ENCODE measurements at regions not wholly inside any gene's neighbourhood (a gene's known extent, or its start where the extent isn't known, plus 50 kb on each side); places are given as distances from the start of the nearest gene placed in this dataset.

DNA sequence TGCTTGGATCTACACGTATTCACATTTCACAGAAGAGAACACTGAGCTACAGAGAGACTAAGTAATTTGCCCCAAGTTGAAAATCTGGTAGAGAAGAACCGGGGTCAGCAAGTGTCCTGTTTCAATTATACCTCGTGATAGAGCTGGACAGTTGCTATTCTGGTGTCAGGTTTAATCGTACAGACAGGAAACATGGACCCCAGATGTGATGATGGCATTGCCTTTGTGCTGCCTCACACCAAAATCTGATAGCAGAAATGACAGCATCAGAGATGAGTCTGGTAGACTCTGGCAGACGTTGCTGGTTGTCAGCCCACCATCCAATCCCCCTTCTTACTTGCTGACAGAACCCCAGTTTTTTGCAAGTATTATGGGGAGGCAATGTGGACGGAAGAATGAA lies 112.1 kb upstream of the FOXF1 start:
- no peak for DNase-seq
- no peak overlapping the region for H3K27ac Mint-ChIP-seq (ENCODE audit: unreplicated experiment)
- no peak overlapping the region for H3K4me3 Mint-ChIP-seq (ENCODE audit: unreplicated experiment)
- peaks cover 2% of the 10 kb centered on the region for H3K9me3 Mint-ChIP-seq (ENCODE audit: unreplicated experiment)
- peaks cover 4% of the 10 kb centered on the region for H3K27me3 Mint-ChIP-seq (ENCODE audit: unreplicated experiment)
- no peaks in the 10 kb centered on the region for H3K4me1 Mint-ChIP-seq (ENCODE audit: low read depth, unreplicated experiment)
- no peaks in the 10 kb centered on the region for H3K36me3 Mint-ChIP-seq (ENCODE audit: unreplicated experiment)
- TF ChIP-seq CTCF (IDR thresholded peaks at IDR 0.05; ENCODE audit: partially characterized antibody, unreplicated experiment) = no peak

GRCh38 chr16:86398622-86399021 lies 111.7 kb upstream of the FOXF1 start:
- no peak for DNase-seq
- no peaks in the 10 kb centered on the region for H3K36me3 Mint-ChIP-seq (ENCODE audit: unreplicated experiment)
- H3K4me3 Mint-ChIP-seq (ENCODE audit: unreplicated experiment) = no peak overlapping the region
- H3K9me3 Mint-ChIP-seq (ENCODE audit: unreplicated experiment) = peaks cover 2% of the 10 kb centered on the region
- H3K4me1 Mint-ChIP-seq (ENCODE audit: low read depth, unreplicated experiment) = no peaks in the 10 kb centered on the region
- no peak for TF ChIP-seq CTCF (IDR thresholded peaks at IDR 0.05; ENCODE audit: partially characterized antibody, unreplicated experiment)
- no peak overlapping the region for H3K27ac Mint-ChIP-seq (ENCODE audit: unreplicated experiment)
- peaks cover 4% of the 10 kb centered on the region for H3K27me3 Mint-ChIP-seq (ENCODE audit: unreplicated experiment)

DNA sequence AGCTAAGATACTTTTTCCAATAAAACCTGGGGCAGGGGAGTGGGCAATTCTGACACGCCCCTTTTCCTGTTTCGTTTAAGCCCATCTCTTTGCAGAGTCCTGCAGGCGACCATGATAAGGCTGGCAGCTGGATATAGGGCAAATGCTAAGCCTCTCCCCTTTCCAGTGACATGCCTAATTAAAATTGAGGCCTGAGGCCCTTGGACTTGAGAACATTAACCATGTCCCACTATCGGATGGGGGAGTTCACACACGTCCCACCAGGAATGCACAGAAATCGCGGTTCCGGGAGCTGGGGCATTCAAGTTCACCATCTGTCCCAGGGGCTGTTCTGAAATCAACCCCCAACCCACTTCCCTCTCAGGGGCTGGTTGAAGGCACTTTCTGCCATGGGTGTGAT lies 109.2 kb upstream of the FOXF1 start:
- no peak for DNase-seq
- no peak for TF ChIP-seq CTCF (IDR thresholded peaks at IDR 0.05; ENCODE audit: partially characterized antibody, unreplicated experiment)
- H3K36me3 Mint-ChIP-seq (ENCODE audit: unreplicated experiment) = no peaks in the 10 kb centered on the region
- no peak overlapping the region for H3K4me3 Mint-ChIP-seq (ENCODE audit: unreplicated experiment)
- H3K27me3 Mint-ChIP-seq (ENCODE audit: unreplicated experiment) = peaks cover 4% of the 10 kb centered on the region
- peaks cover 1% of the 10 kb centered on the region for H3K9me3 Mint-ChIP-seq (ENCODE audit: unreplicated experiment)
- H3K4me1 Mint-ChIP-seq (ENCODE audit: low read depth, unreplicated experiment) = no peaks in the 10 kb centered on the region
- H3K27ac Mint-ChIP-seq (ENCODE audit: unreplicated experiment) = no peak overlapping the region

DNA sequence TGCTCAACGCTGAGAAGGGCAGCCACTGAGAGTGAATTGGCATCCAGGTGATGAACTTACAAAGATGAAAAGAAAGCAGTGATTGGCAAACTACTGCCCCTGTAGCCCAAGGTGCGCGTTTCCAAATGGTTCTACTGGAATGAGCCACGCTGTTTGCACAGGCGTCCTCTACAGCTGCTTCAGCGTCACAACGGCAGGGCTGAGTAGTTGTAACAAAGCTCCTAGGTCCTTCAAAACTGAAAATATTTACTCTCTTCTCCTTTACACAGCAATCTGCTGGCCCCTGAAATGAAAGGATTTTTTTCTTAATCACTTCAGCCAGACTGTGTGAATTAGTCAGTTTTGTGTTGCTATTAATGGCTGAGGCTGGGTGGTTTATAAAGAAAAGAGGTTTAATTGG lies 107.2 kb upstream of the FOXF1 start:
- Mint-ChIP-seq H3K27me3 (ENCODE audit: unreplicated experiment) (peaks cover 7% of the 10 kb centered on the region), H3K9me3 (ENCODE audit: unreplicated experiment) (peaks cover 1% of the 10 kb centered on the region), H3K36me3 (ENCODE audit: unreplicated experiment) (no peaks in the 10 kb centered on the region), H3K4me3 (ENCODE audit: unreplicated experiment) (no peak overlapping the region), H3K4me1 (ENCODE audit: low read depth, unreplicated experiment) (no peaks in the 10 kb centered on the region), H3K27ac (ENCODE audit: unreplicated experiment) (no peak overlapping the region)
- TF ChIP-seq CTCF (IDR thresholded peaks at IDR 0.05; ENCODE audit: partially characterized antibody, unreplicated experiment) = no peak
- no peak for DNase-seq

DNA sequence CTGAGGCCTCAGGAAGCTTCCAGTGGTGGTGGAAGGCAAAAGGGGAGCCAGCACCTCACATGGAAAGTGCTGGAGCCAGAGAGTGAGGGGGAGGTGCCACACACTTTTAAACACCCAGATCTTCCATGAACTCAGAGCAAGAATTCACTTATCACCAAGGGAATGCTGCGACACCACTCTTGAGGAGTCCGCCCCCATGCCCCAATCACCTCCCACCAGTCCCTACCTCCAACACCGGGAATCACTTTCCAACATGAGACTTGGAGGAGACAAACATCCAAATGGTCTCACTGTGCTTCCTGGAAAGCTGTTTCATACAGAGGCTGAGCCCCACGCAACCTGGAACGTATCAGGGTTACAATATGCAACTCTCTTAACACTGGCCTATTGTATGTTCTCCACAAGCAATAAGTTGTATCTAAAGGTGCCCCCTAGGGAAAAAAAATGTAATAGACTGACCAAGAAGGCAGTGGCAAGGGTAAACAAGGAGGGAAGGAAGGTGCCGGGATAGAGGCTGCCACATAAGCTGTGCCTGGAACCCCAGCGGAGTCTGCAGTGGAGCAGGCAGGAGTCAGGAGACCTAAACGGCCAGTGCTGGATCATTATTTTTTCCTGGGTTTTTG lies 106.7 kb upstream of the FOXF1 start:
- Mint-ChIP-seq H3K9me3 (ENCODE audit: unreplicated experiment) (peaks cover 1% of the 10 kb centered on the region), H3K36me3 (ENCODE audit: unreplicated experiment) (no peaks in the 10 kb centered on the region), H3K4me1 (ENCODE audit: low read depth, unreplicated experiment) (no peaks in the 10 kb centered on the region), H3K27ac (ENCODE audit: unreplicated experiment) (no peak overlapping the region), H3K27me3 (ENCODE audit: unreplicated experiment) (peaks cover 7% of the 10 kb centered on the region), H3K4me3 (ENCODE audit: unreplicated experiment) (no peak overlapping the region)
- no peak for TF ChIP-seq CTCF (IDR thresholded peaks at IDR 0.05; ENCODE audit: partially characterized antibody, unreplicated experiment)
- DNase-seq = no peak

All from glutamatergic neuron (in vitro differentiated cells).